T-helper 17 cell (primary cell): ENCODE measurements at regions not wholly inside any gene's neighbourhood (a gene's known extent, or its start where the extent isn't known, plus 50 kb on each side); places are given as distances from the start of the nearest gene placed in this dataset.

Experiments used
- ATAC-seq: fragments of 150-1000 bp; cut with Tn5 transposase; 2 replicates; pipeline ENCODE4 v1.10.0; 2021; ENCODE audit warnings: mild to moderate bottlenecking, moderate library complexity
- DNase-seq, 3 donors: peaks; one replicate each; pipeline versions ENCODE4 v3.0.0 to v3.0.0-alpha.2; 2020 to 2021
- H3K9me3 ChIP-seq: one replicate; pipeline ENCODE4 v1.7.0; 2013; ENCODE audit warnings: low read length, mild to moderate bottlenecking; ENCODE audit not compliant: control insufficient read depth, poor library complexity, severe bottlenecking
- H3K27ac Mint-ChIP-seq: one replicate; pipeline ENCODE4 v1.8.0; 2022; ENCODE audit warnings: mild to moderate bottlenecking, moderate library complexity, mixed read lengths
- H3K27me3 Mint-ChIP-seq: one replicate; pipeline ENCODE4 v1.8.0; 2022; ENCODE audit warnings: mixed read lengths
- H3K36me3 Mint-ChIP-seq: one replicate; pipeline ENCODE4 v1.8.0; 2022; ENCODE audit warnings: low read depth, mixed read lengths
- H3K4me1 Mint-ChIP-seq: one replicate; pipeline ENCODE4 v1.8.0; 2022; ENCODE audit warnings: mild to moderate bottlenecking, mixed read lengths
- H3K4me3 Mint-ChIP-seq: one replicate; pipeline ENCODE4 v1.8.0; 2022; ENCODE audit warnings: mild to moderate bottlenecking, moderate library complexity, mixed read lengths

GRCh38 chr9:103615994-103616393 is 478.1 kb upstream of the SMC2 start:
- ATAC-seq, result no peak
- Mint-ChIP-seq H3K27ac (no peak overlapping the region), H3K36me3 (no peaks in the 10 kb centered on the region)

GRCh38 chr9:103617046-103617445 is 477.1 kb upstream of the SMC2 start:
- Mint-ChIP-seq H3K27ac (no peak overlapping the region), H3K27me3 (no peaks in the 10 kb centered on the region), H3K4me1 (no peaks in the 10 kb centered on the region), H3K4me3 (no peak overlapping the region), H3K36me3 (no peaks in the 10 kb centered on the region)
- no peaks in the 10 kb centered on the region for H3K9me3 ChIP-seq
- ATAC-seq (no peak), DNase-seq (no peak)

More at GRCh38 chr9:103615994-103616393, 478.1 kb upstream of the SMC2 start:
- H3K9me3 ChIP-seq, result no peaks in the 10 kb centered on the region
- no peak overlapping the region for H3K4me3 Mint-ChIP-seq
- H3K4me1 Mint-ChIP-seq, result no peaks in the 10 kb centered on the region
- DNase-seq, result no peak
- H3K27me3 Mint-ChIP-seq, result no peaks in the 10 kb centered on the region

- no peaks in the 10 kb centered on the region for H3K36me3 Mint-ChIP-seq
- no peak overlapping the region for H3K4me3 Mint-ChIP-seq
- no peaks in the 10 kb centered on the region for H3K9me3 ChIP-seq
- no peaks in the 10 kb centered on the region for H3K27me3 Mint-ChIP-seq
- ATAC-seq, result no peak
- H3K4me1 Mint-ChIP-seq, result no peaks in the 10 kb centered on the region
- H3K27ac Mint-ChIP-seq, result no peak overlapping the region
- DNase-seq, result no peak
These were observed 468.8 kb upstream of the SMC2 start for GRCh38 chr9:103625161-103625804.

GRCh38 chr9:103627731-103628130 is 466.4 kb upstream of the SMC2 start:
- Mint-ChIP-seq H3K27ac (no peak overlapping the region), H3K4me1 (no peaks in the 10 kb centered on the region), H3K4me3 (no peak overlapping the region), H3K36me3 (no peaks in the 10 kb centered on the region), H3K27me3 (no peaks in the 10 kb centered on the region)
- ATAC-seq (no peak), DNase-seq (no peak)
- no peaks in the 10 kb centered on the region for H3K9me3 ChIP-seq

- Mint-ChIP-seq H3K4me1 (no peaks in the 10 kb centered on the region), H3K27ac (no peak overlapping the region), H3K36me3 (no peaks in the 10 kb centered on the region), H3K4me3 (no peak overlapping the region), H3K27me3 (no peaks in the 10 kb centered on the region)
- ATAC-seq, result no peak
- H3K9me3 ChIP-seq, result no peaks in the 10 kb centered on the region
- DNase-seq, result no peak
These were observed 445.0 kb upstream of the SMC2 start for GRCh38 chr9:103649086-103649485.

- no peak for DNase-seq
- H3K27me3 Mint-ChIP-seq, result no peaks in the 10 kb centered on the region
- H3K9me3 ChIP-seq, result no peaks in the 10 kb centered on the region
- H3K27ac Mint-ChIP-seq, result no peak overlapping the region
- no peaks in the 10 kb centered on the region for H3K4me1 Mint-ChIP-seq
- H3K36me3 Mint-ChIP-seq, result no peaks in the 10 kb centered on the region
- no peak for ATAC-seq
- no peak overlapping the region for H3K4me3 Mint-ChIP-seq
These were observed 436.0 kb upstream of the SMC2 start for GRCh38 chr9:103658156-103658555.

- no peaks in the 10 kb centered on the region for H3K27me3 Mint-ChIP-seq
These were observed 433.3 kb upstream of the SMC2 start for GRCh38 chr9:103660830-103661229.

GRCh38 chr9:103661663-103662062 is 432.4 kb upstream of the SMC2 start:
- no peak for ATAC-seq
- Mint-ChIP-seq H3K27ac (no peak overlapping the region), H3K27me3 (no peaks in the 10 kb centered on the region), H3K36me3 (no peaks in the 10 kb centered on the region), H3K4me3 (no peak overlapping the region), H3K4me1 (no peaks in the 10 kb centered on the region)
- H3K9me3 ChIP-seq, result no peaks in the 10 kb centered on the region
- DNase-seq, result no peak

More at GRCh38 chr9:103660830-103661229, 433.3 kb upstream of the SMC2 start:
- H3K36me3 Mint-ChIP-seq, result no peaks in the 10 kb centered on the region
- H3K4me3 Mint-ChIP-seq, result no peak overlapping the region
- no peaks in the 10 kb centered on the region for H3K4me1 Mint-ChIP-seq
- H3K27ac Mint-ChIP-seq, result no peak overlapping the region
- no peaks in the 10 kb centered on the region for H3K9me3 ChIP-seq
- DNase-seq (no peak), ATAC-seq (no peak)

GRCh38 chr9:103669296-103669695 is 424.8 kb upstream of the SMC2 start:
- no peaks in the 10 kb centered on the region for H3K36me3 Mint-ChIP-seq
- DNase-seq (no peak), ATAC-seq (no peak)
- no peaks in the 10 kb centered on the region for H3K9me3 ChIP-seq
- H3K4me1 Mint-ChIP-seq, result no peaks in the 10 kb centered on the region
- no peak overlapping the region for H3K27ac Mint-ChIP-seq
- no peaks in the 10 kb centered on the region for H3K27me3 Mint-ChIP-seq
- no peak overlapping the region for H3K4me3 Mint-ChIP-seq

- Mint-ChIP-seq H3K27ac (no peak overlapping the region), H3K4me3 (no peak overlapping the region), H3K4me1 (no peaks in the 10 kb centered on the region), H3K27me3 (no peaks in the 10 kb centered on the region), H3K36me3 (no peaks in the 10 kb centered on the region)
- no peak for DNase-seq
- H3K9me3 ChIP-seq, result no peaks in the 10 kb centered on the region
- ATAC-seq, result no peak
These were observed 419.8 kb upstream of the SMC2 start for GRCh38 chr9:103674271-103674670.

- H3K9me3 ChIP-seq, result no peaks in the 10 kb centered on the region
- Mint-ChIP-seq H3K4me1 (no peaks in the 10 kb centered on the region), H3K36me3 (no peaks in the 10 kb centered on the region), H3K27me3 (no peaks in the 10 kb centered on the region), H3K27ac (no peak overlapping the region), H3K4me3 (no peak overlapping the region)
- DNase-seq, result no peak
- no peak for ATAC-seq
These were observed 413.5 kb upstream of the SMC2 start for GRCh38 chr9:103680581-103680980.

- H3K36me3 Mint-ChIP-seq, result no peaks in the 10 kb centered on the region
- DNase-seq, result no peak
- no peak for ATAC-seq
- H3K4me3 Mint-ChIP-seq, result no peak overlapping the region
- no peaks in the 10 kb centered on the region for H3K27me3 Mint-ChIP-seq
- no peaks in the 10 kb centered on the region for H3K4me1 Mint-ChIP-seq
- H3K27ac Mint-ChIP-seq, result no peak overlapping the region
- no peaks in the 10 kb centered on the region for H3K9me3 ChIP-seq
These were observed 412.7 kb upstream of the SMC2 start for GRCh38 chr9:103681435-103681834.

GRCh38 chr9:103700195-103700962 is 393.7 kb upstream of the SMC2 start:
- no peaks in the 10 kb centered on the region for H3K4me1 Mint-ChIP-seq
- H3K36me3 Mint-ChIP-seq, result no peaks in the 10 kb centered on the region
- H3K27me3 Mint-ChIP-seq, result no peaks in the 10 kb centered on the region
- H3K27ac Mint-ChIP-seq, result no peak overlapping the region
- ATAC-seq, result no peak
- no peaks in the 10 kb centered on the region for H3K9me3 ChIP-seq
- DNase-seq, result no peak
- H3K4me3 Mint-ChIP-seq, result no peak overlapping the region

GRCh38 chr9:103702572-103702971 is 391.5 kb upstream of the SMC2 start:
- Mint-ChIP-seq H3K27ac (no peak overlapping the region), H3K27me3 (no peaks in the 10 kb centered on the region), H3K4me3 (no peak overlapping the region), H3K36me3 (no peaks in the 10 kb centered on the region), H3K4me1 (no peaks in the 10 kb centered on the region)
- no peak for DNase-seq
- H3K9me3 ChIP-seq, result no peaks in the 10 kb centered on the region
- no peak for ATAC-seq
